GM18505 (cell line): ENCODE measurements at regions not wholly inside any gene's neighbourhood (a gene's known extent, or its start where the extent isn't known, plus 50 kb on each side); places are given as distances from the start of the nearest gene placed in this dataset.

Source experiments
- ATAC-seq: cut with Tn5 transposase; IDR thresholded peaks from one replicate; pipeline ENCODE4 v1.9.1; 2021; ENCODE audit not compliant: unreplicated experiment
- POLR2A ChIP-seq: IDR thresholded peaks from 4 replicates; pipeline ENCODE4 v1.6.1; 2011; ENCODE audit warnings: borderline replicate concordance; ENCODE audit not compliant: insufficient read depth, insufficient read length; ENCODE audit errors: extremely low read depth

GRCh38 chr11:119509969-119510401, 87.0 kb upstream of the THY1 start:
- ATAC-seq = peak; percentile 74
- TF ChIP-seq POLR2A = no peak

GRCh38 chr11:119509282-119509841, 86.4 kb upstream of the THY1 start:
- TF ChIP-seq POLR2A = no peak
- no peak for ATAC-seq

GRCh38 chr11:119506436-119506835, 83.5 kb upstream of the THY1 start:
- no peak for TF ChIP-seq POLR2A
- ATAC-seq = no peak

- TF ChIP-seq POLR2A = no peak
Measured at GRCh38 chr11:119505861-119506260, 82.9 kb upstream of the THY1 start.

GRCh38 chr11:119505071-119505470, 82.1 kb upstream of the THY1 start:
- ATAC-seq = no peak
- TF ChIP-seq POLR2A = no peak

More at GRCh38 chr11:119505861-119506260, 82.9 kb upstream of the THY1 start:
- no peak for ATAC-seq

- no peak for TF ChIP-seq POLR2A
- no peak for ATAC-seq
Measured at GRCh38 chr11:119504371-119504770, 81.4 kb upstream of the THY1 start.

GRCh38 chr11:119501777-119502405, 78.9 kb upstream of the THY1 start:
- no peak for ATAC-seq
- no peak for TF ChIP-seq POLR2A

- ATAC-seq = no peak
- no peak for TF ChIP-seq POLR2A
Measured at GRCh38 chr11:119497717-119498116, 74.7 kb upstream of the THY1 start.

- no peak for TF ChIP-seq POLR2A
- ATAC-seq = no peak
Measured at GRCh38 chr11:119496997-119497396, 74.0 kb upstream of the THY1 start.

GRCh38 chr11:119496469-119496868, 73.5 kb upstream of the THY1 start:
- no peak for ATAC-seq

GRCh38 chr11:119493712-119494111, 70.7 kb upstream of the THY1 start:
- no peak for ATAC-seq
- TF ChIP-seq POLR2A = no peak

More at GRCh38 chr11:119496469-119496868, 73.5 kb upstream of the THY1 start:
- no peak for TF ChIP-seq POLR2A

GRCh38 chr11:119491753-119492510, 69.0 kb upstream of the THY1 start:
- ATAC-seq = no peak
- TF ChIP-seq POLR2A = no peak

GRCh38 chr11:119490253-119491006, 67.5 kb upstream of the THY1 start:
- TF ChIP-seq POLR2A = no peak
- ATAC-seq = no peak
